HG03432 (cell line): ENCODE measurements at regions not wholly inside any gene's neighbourhood (a gene's known extent, or its start where the extent isn't known, plus 50 kb on each side); places are given as distances from the start of the nearest gene placed in this dataset.

Source experiments
- ATAC-seq: cut with Tn5 transposase; IDR thresholded peaks from one replicate; pipeline ENCODE4 v1.9.1; 2021; ENCODE audit warnings: mild to moderate bottlenecking, moderate library complexity; ENCODE audit not compliant: unreplicated experiment

GRCh38 chr2:176753205-176753604 is 459.4 kb upstream of the HNRNPA3 start:
- no peak for ATAC-seq

- ATAC-seq: no peak
Observed at GRCh38 chr2:176753752-176754474, 458.7 kb upstream of the HNRNPA3 start.

GRCh38 chr2:176755537-176756135 is 457.0 kb upstream of the HNRNPA3 start:
- ATAC-seq: no peak

GRCh38 chr2:176758426-176758825 is 454.2 kb upstream of the HNRNPA3 start:
- no peak for ATAC-seq

- ATAC-seq: no peak
Observed at GRCh38 chr2:176760439-176760838, 452.2 kb upstream of the HNRNPA3 start.

GRCh38 chr2:176763130-176763529 is 449.5 kb upstream of the HNRNPA3 start:
- no peak for ATAC-seq

GRCh38 chr2:176763851-176764404 is 448.7 kb upstream of the HNRNPA3 start:
- peak; percentile 62 for ATAC-seq

GRCh38 chr2:176764921-176765320 is 447.7 kb upstream of the HNRNPA3 start:
- ATAC-seq: no peak

GRCh38 chr2:176766005-176766404 is 446.6 kb upstream of the HNRNPA3 start:
- ATAC-seq: no peak

GRCh38 chr2:176768185-176768584 is 444.4 kb upstream of the HNRNPA3 start:
- no peak for ATAC-seq

GRCh38 chr2:176769021-176769420 is 443.6 kb upstream of the HNRNPA3 start:
- ATAC-seq: no peak

- no peak for ATAC-seq
Observed at GRCh38 chr2:176769499-176770370, 442.9 kb upstream of the HNRNPA3 start.

GRCh38 chr2:176772816-176773215 is 439.8 kb upstream of the HNRNPA3 start:
- ATAC-seq: no peak

- ATAC-seq: no peak
Observed at GRCh38 chr2:176774766-176775451, 437.7 kb upstream of the HNRNPA3 start.

- ATAC-seq: no peak
Observed at GRCh38 chr2:176777262-176777661, 435.3 kb upstream of the HNRNPA3 start.

- no peak for ATAC-seq
Observed at GRCh38 chr2:176779917-176780316, 432.7 kb upstream of the HNRNPA3 start.

- no peak for ATAC-seq
Observed at GRCh38 chr2:176780348-176780747, 432.2 kb upstream of the HNRNPA3 start.

GRCh38 chr2:176781570-176782217 is 430.9 kb upstream of the HNRNPA3 start:
- no peak for ATAC-seq

- no peak for ATAC-seq
Observed at GRCh38 chr2:176784633-176785200, 427.9 kb upstream of the HNRNPA3 start.

- ATAC-seq: no peak
Observed at GRCh38 chr2:176789751-176790150, 422.8 kb upstream of the HNRNPA3 start.
